GM23338 (cell line): ENCODE measurements at regions not wholly inside any gene's neighbourhood (a gene's known extent, or its start where the extent isn't known, plus 50 kb on each side); places are given as distances from the start of the nearest gene placed in this dataset.

Experiments
- ATAC-seq: fragments of 200-7000 bp; cut with Tn5 transposase; 3 replicates; pipeline ENCODE4 v1.9.1; 2020
- DNase-seq: peaks from one replicate; pipeline ENCODE4 v3.0.0-alpha.2; 2015; ENCODE audit warnings: low spot score
- H2AFZ ChIP-seq: fragments of 200-600 bp; sonication (generic); 2 replicates; pipeline ENCODE4 v1.8.0; 2016; ENCODE audit warnings: antibody characterized with exemption, mild to moderate bottlenecking, moderate library complexity
- H3F3A ChIP-seq: fragments of 200-600 bp; sonication (generic); replicated peaks from 2 replicates; pipeline ENCODE4 v1.8.0; 2017; ENCODE audit warnings: antibody characterized with exemption, mixed run types, low read depth
- H3K27ac ChIP-seq: fragments of 200-600 bp; sonication (generic); 2 replicates; pipeline ENCODE4 v1.6.1; 2016; ENCODE audit warnings: low read depth
- H3K27me3 ChIP-seq: fragments of 200-600 bp; sonication (generic); 2 replicates; pipeline ENCODE4 v1.8.0; 2016; ENCODE audit warnings: mild to moderate bottlenecking, mixed run types, moderate library complexity; ENCODE audit not compliant: insufficient read depth
- H3K36me3 ChIP-seq: fragments of 200-600 bp; sonication (generic); 2 replicates; pipeline ENCODE4 v1.8.0; 2016; ENCODE audit warnings: mild to moderate bottlenecking; ENCODE audit not compliant: insufficient read depth
- H3K4me1 ChIP-seq: fragments of 200-600 bp; sonication (generic); 2 replicates; pipeline ENCODE4 v1.8.0; 2016; ENCODE audit warnings: mild to moderate bottlenecking, moderate library complexity; ENCODE audit not compliant: insufficient read depth
- H3K4me2 ChIP-seq: fragments of 200-600 bp; sonication (generic); 2 replicates; pipeline ENCODE4 v1.7.1; 2017; ENCODE audit warnings: mixed run types
- H3K4me3 ChIP-seq: fragments of 200-600 bp; sonication (generic); 2 replicates; pipeline ENCODE4 v1.6.1; 2016; ENCODE audit warnings: mixed run types
- H3K79me2 ChIP-seq: fragments of 200-600 bp; sonication (generic); replicated peaks from 2 replicates; pipeline ENCODE4 v1.8.0; 2017; ENCODE audit warnings: mild to moderate bottlenecking; ENCODE audit not compliant: insufficient read depth
- H3K9me2 ChIP-seq: fragments of 200-600 bp; sonication (generic); 2 replicates; pipeline ENCODE4 v1.8.0; 2017; ENCODE audit not compliant: insufficient read depth
- H4K20me1 ChIP-seq: fragments of 200-600 bp; sonication (generic); replicated peaks from 2 replicates; pipeline ENCODE4 v1.8.0; 2017; ENCODE audit warnings: mild to moderate bottlenecking; ENCODE audit not compliant: insufficient read depth
- H3K27ac Mint-ChIP-seq: 2 replicates; pipeline ENCODE4 v1.8.0; 2020; ENCODE audit warnings: inconsistent platforms, mild to moderate bottlenecking, moderate library complexity, mixed read lengths
- H3K27me3 Mint-ChIP-seq: 3 replicates; pipeline ENCODE4 v1.8.0; 2022; ENCODE audit warnings: low read depth, mild to moderate bottlenecking, moderate library complexity, mixed read lengths, inconsistent platforms; ENCODE audit not compliant: insufficient read depth, poor library complexity
- H3K36me3 Mint-ChIP-seq: 3 replicates; pipeline ENCODE4 v1.8.0; 2021; ENCODE audit warnings: low read depth, mild to moderate bottlenecking, inconsistent platforms, moderate library complexity, mixed read lengths
- H3K4me1 Mint-ChIP-seq: 3 replicates; pipeline ENCODE4 v1.8.0; 2020; ENCODE audit warnings: mild to moderate bottlenecking, inconsistent platforms, mixed read lengths
- H3K4me3 Mint-ChIP-seq: 3 replicates; pipeline ENCODE4 v1.8.0; 2021; ENCODE audit warnings: moderate library complexity, mild to moderate bottlenecking, inconsistent platforms, mixed read lengths
- H3K9me3 Mint-ChIP-seq: 3 replicates; pipeline ENCODE4 v1.8.0; 2020; ENCODE audit warnings: moderate library complexity, mild to moderate bottlenecking, inconsistent platforms, mixed read lengths
- CREB1 ChIP-seq: fragments of 250-450 bp; sonication (Bioruptor Pico); IDR thresholded peaks from 2 replicates; pipeline ENCODE4 v1.5.0; 2020; ENCODE audit warnings: low read depth, mild to moderate bottlenecking, moderate library complexity
- CTCF ChIP-seq, 2 experiments: fragments of 200-600 bp in 1 of 2; sonication (generic) in 1 of 2; conservative IDR thresholded peaks; 2 replicates each; pipeline versions ENCODE4 v1.5.1 to v1.6.1; 2016 to 2017; ENCODE audit warnings: antibody characterized with exemption in 2 of 2, low read depth in 2 of 2, mild to moderate bottlenecking in 2 of 2, moderate library complexity in 1 of 2
- ETS1 ChIP-seq: IDR thresholded peaks from 2 replicates; pipeline ENCODE4 v1.6.1; 2016; ENCODE audit warnings: antibody characterized with exemption
- EZH2 ChIP-seq: fragments of 200-600 bp; sonication (generic); IDR thresholded peaks from one replicate; pipeline ENCODE4 v1.8.0; 2017; ENCODE audit warnings: antibody characterized with exemption, mild to moderate bottlenecking, low read depth; ENCODE audit not compliant: unreplicated experiment
- EZH2phosphoT487 ChIP-seq: fragments of 200-600 bp; sonication (generic); IDR thresholded peaks from one replicate; pipeline ENCODE4 v1.8.1; 2018; ENCODE audit warnings: antibody characterized with exemption; ENCODE audit not compliant: unreplicated experiment
- JUNB ChIP-seq: IDR thresholded peaks from one replicate; pipeline ENCODE4 v1.6.1; 2016; ENCODE audit warnings: antibody characterized with exemption; ENCODE audit not compliant: unreplicated experiment
- POLR2AphosphoS5 ChIP-seq: IDR thresholded peaks from 2 replicates; pipeline ENCODE4 v1.6.1; 2016; ENCODE audit warnings: antibody characterized with exemption, low read depth
- ZNF331 ChIP-seq: fragments of 250-450 bp; sonication (Bioruptor Pico); IDR thresholded peaks from 2 replicates; pipeline ENCODE4 v1.5.0; 2020; ENCODE audit warnings: low read depth, mild to moderate bottlenecking, moderate library complexity
- ZNF462 ChIP-seq: fragments of 250-450 bp; sonication (Bioruptor Pico); IDR thresholded peaks from 2 replicates; pipeline ENCODE4 v1.5.0; 2020; ENCODE audit warnings: mild to moderate bottlenecking, moderate library complexity

GRCh38 chr17:14953405-14953804 is 311.7 kb downstream of the PMP22 start:
- H3K4me1 Mint-ChIP-seq, result no peaks in the 10 kb centered on the region; the same call in 2 of the 3 replicates
- Histone ChIP-seq H3K4me2 (no peak overlapping the region), H3K4me1 (no peaks in the 10 kb centered on the region), H3K36me3 (no peaks in the 10 kb centered on the region), H3K4me3 (no peak overlapping the region), H3K27me3 (no peaks in the 10 kb centered on the region), H3F3A (no peaks in the 10 kb centered on the region), H3K27ac (no peak overlapping the region), H3K9me2 (peaks cover 18% of the 10 kb centered on the region), H3K79me2 (no peaks in the 10 kb centered on the region), H2AFZ (no peak overlapping the region), H4K20me1 (no peaks in the 10 kb centered on the region)
- peaks cover 2% of the 10 kb centered on the region; the same call in 1 of the 3 replicates for H3K36me3 Mint-ChIP-seq
- DNase-seq (no peak), ATAC-seq (no peak)
- no peak overlapping the region for H3K27ac Mint-ChIP-seq
- H3K4me3 Mint-ChIP-seq, result no peak overlapping the region
- H3K9me3 Mint-ChIP-seq, result no peaks in the 10 kb centered on the region; the same call in 1 of the 3 replicates
- no peak for TF ChIP-seq EZH2phosphoT487
- no peak for TF ChIP-seq POLR2AphosphoS5
- TF ChIP-seq ETS1, result no peak
- no peak for TF ChIP-seq ZNF331 (CRISPR knock-in tag)
- TF ChIP-seq CREB1 (CRISPR knock-in tag), result no peak
- no peak for TF ChIP-seq JUNB
- H3K27me3 Mint-ChIP-seq, result no peaks in the 10 kb centered on the region

- H3K4me3 Mint-ChIP-seq, result no peak overlapping the region
- no peaks in the 10 kb centered on the region; the same call in 2 of the 3 replicates for H3K36me3 Mint-ChIP-seq
- peaks cover 22% of the 10 kb centered on the region for H3K9me2 ChIP-seq
- no peak overlapping the region for H3K27ac Mint-ChIP-seq
- H3K4me1 Mint-ChIP-seq, result no peaks in the 10 kb centered on the region
- H3K27me3 ChIP-seq, result no peaks in the 10 kb centered on the region
- ATAC-seq, result no peak
- H3K4me2 ChIP-seq, result no peak overlapping the region
- no peaks in the 10 kb centered on the region for H3K79me2 ChIP-seq
- H3K4me1 ChIP-seq, result no peaks in the 10 kb centered on the region
- no peak overlapping the region for H3K27ac ChIP-seq
- no peak overlapping the region for H3K4me3 ChIP-seq
- no peak for DNase-seq
- no peaks in the 10 kb centered on the region for H4K20me1 ChIP-seq
- no peaks in the 10 kb centered on the region for H3K36me3 ChIP-seq
- no peaks in the 10 kb centered on the region for H3F3A ChIP-seq
- H2AFZ ChIP-seq, result no peak overlapping the region
- no peaks in the 10 kb centered on the region for H3K27me3 Mint-ChIP-seq
- H3K9me3 Mint-ChIP-seq, result no peaks in the 10 kb centered on the region; the same call in 2 of the 3 replicates
- TF ChIP-seq EZH2, result no peak
- TF ChIP-seq ETS1, result no peak
- no peak for TF ChIP-seq CREB1 (CRISPR knock-in tag)
- no peak for TF ChIP-seq ZNF331 (CRISPR knock-in tag)
- TF ChIP-seq CTCF (conservative IDR thresholded peaks at IDR 0.05; ENCODE audit: low read depth in 2 of 2), result no peak
- TF ChIP-seq ZNF462 (CRISPR knock-in tag), result no peak
Observed at GRCh38 chr17:14950686-14951085, 314.4 kb downstream of the PMP22 start.
